Heart left ventricle (tissue), 16 donors: ENCODE measurements at regions not wholly inside any gene's neighbourhood (a gene's known extent, or its start where the extent isn't known, plus 50 kb on each side); places are given as distances from the start of the nearest gene placed in this dataset.

Experiments used
- ATAC-seq, 4 donors: fragments of 200-7000 bp; cut with Tn5 transposase; one replicate each; pipeline ENCODE4 v1.9.1; 2020 to 2022; ENCODE audit warnings: moderate library complexity in 4 of 4, mild to moderate bottlenecking in 3 of 4, moderate number of reproducible peaks in 1 of 4
- DNase-seq, 5 donors: peaks; one replicate each; pipeline ENCODE4 v3.0.0-alpha.2; 2020
- H3K27ac ChIP-seq, 12 donors: fragments of 200-600 bp; sonication (generic) in 4 of 12; one replicate each; pipeline versions ENCODE4 v1.5.0 to v1.8.0; 2016 to 2022; ENCODE audit warnings: mild to moderate bottlenecking in 2 of 12
- H3K27me3 ChIP-seq, 9 donors: fragments of 200-600 bp; sonication (generic) in 2 of 9; one replicate each; pipeline versions ENCODE4 v1.5.1 to v1.8.0; 2016 to 2022; ENCODE audit warnings: mild to moderate bottlenecking in 3 of 9
- H3K36me3 ChIP-seq, 9 donors: fragments of 200-600 bp; sonication (generic) in 2 of 9; one replicate each; pipeline versions ENCODE4 v1.5.0 to v1.8.0; 2018 to 2022; ENCODE audit warnings: mild to moderate bottlenecking in 2 of 9
- H3K4me1 ChIP-seq, 12 donors: fragments of 200-600 bp; sonication (generic) in 4 of 12; one replicate each; pipeline versions ENCODE4 v1.5.0 to v1.8.0; 2016 to 2022; ENCODE audit warnings: mild to moderate bottlenecking in 3 of 12
- H3K4me3 ChIP-seq, 12 donors: fragments of 200-600 bp; sonication (generic) in 4 of 12; one replicate each; pipeline versions ENCODE4 v1.5.0 to v1.8.0; 2017 to 2022; ENCODE audit warnings: mild to moderate bottlenecking in 9 of 12, moderate library complexity in 4 of 12
- H3K9me3 ChIP-seq, 12 donors: fragments of 200-600 bp; sonication (generic) in 4 of 12; one replicate each; pipeline versions ENCODE4 v1.5.0 to v1.8.0; 2016 to 2022; ENCODE audit warnings: mild to moderate bottlenecking in 1 of 12
- POLR2A ChIP-seq, 2 donors: fragments of 450-650 bp; IDR thresholded peaks; one replicate each; pipeline ENCODE4 v1.6.1; 2017; ENCODE audit warnings: antibody characterized with exemption in 2 of 2, mild to moderate bottlenecking in 2 of 2, moderate library complexity in 2 of 2
- WGBS, 4 donors: extraction: QIAGEN DNeasy Blood & Tissue Kit in 2 of 4; methylation state at CpG; one replicate each; pipeline versions ENCODE4 v1.1.5 to v1.1.7; 2013 to 2018; 5-methylcytosine and 5-hydroxymethylcytosine counted together
- intact Hi-C, 10 donors: fragments of 100-400 bp; cut with DNase I; formaldehyde crosslinking; loops; one replicate each; pipeline versions ENCODE4 v1.11.1 to v1.14.2; 2022
- TF ChIP-seq, protein P1 (sequence below), 12 donors: fragments of 200-600 bp; sonication (generic) in 4 of 12; IDR thresholded peaks; one replicate each; pipeline versions ENCODE4 v1.5.0 to v1.8.0; 2018 to 2022; ENCODE audit warnings: antibody characterized with exemption in 12 of 12, mild to moderate bottlenecking in 5 of 12
- donor health status: ischemic (EF 13 %, LVEDD 7.1; RV severe dilation, severe dysfunction).
- donor health status: healthy with polysubstance abuse.
- donor health status: DM: no; HTN: yes; CAD: no.
- donor health status: DM: no; HTN: no; CAD: no.
- donor health status: ischemic (EF 25% LVEDD 6.9; RV normal size, moderate dysfunction).
- donor health status: ischemic (EF 25% LVEDD 5.7; RV mildly dilated, moderate dysfunction).
- donor health status: healthy.
- donor health status: DM: yes; HTN: yes; CAD: no.
- donor health status: ischemic (EF 35%, LVEDD 5.7; RV mildly dilated, moderate dysfunction).
- donor health status: nonischemic (EF 11% LVEDD 7.7; RV severe dilation, severe dysfunction).
- donor health status: DM: yes; HTN: yes; CAD: no.
- donor health status: PGD.
- donor health status: ischemic (EF 29% LVEDD 5.4; RV normal size, mild dysfunction).
- donor health status: nonischemic (EF 23%, LVEDD 6.1; RV moderate dilation, normal function).

DNA sequence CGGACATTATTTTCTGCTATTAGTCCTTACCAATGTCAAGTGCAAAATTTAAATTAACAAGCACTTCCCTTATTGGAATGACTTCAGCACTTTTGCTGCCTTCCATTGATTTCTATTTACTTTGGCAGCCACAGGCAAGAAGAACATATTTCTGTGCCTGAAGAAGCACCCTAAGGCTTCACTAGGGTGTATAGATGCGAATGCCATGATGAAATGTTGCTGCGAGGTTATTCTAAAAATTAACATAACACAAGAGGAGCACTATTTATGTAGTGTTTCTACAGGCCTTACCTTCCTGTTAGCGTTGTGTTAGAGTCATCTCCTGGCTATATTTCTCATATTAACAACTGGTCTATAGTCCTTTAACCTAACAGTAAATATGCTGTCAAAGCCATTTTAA is 365.0 kb upstream of the HNRNPA3 start:
- Histone ChIP-seq H3K4me3 (no peak overlapping the region), H3K27me3 (peaks cover 0 to 20% (median 3%) of the 10 kb centered on the region in 9 donors), H3K27ac (no peak overlapping the region), H3K4me1 (no peaks in the 10 kb centered on the region), H3K9me3 (no peaks in the 10 kb centered on the region), H3K36me3 (no peaks in the 10 kb centered on the region)
- no peak for ATAC-seq
- TF ChIP-seq, protein P1, sequence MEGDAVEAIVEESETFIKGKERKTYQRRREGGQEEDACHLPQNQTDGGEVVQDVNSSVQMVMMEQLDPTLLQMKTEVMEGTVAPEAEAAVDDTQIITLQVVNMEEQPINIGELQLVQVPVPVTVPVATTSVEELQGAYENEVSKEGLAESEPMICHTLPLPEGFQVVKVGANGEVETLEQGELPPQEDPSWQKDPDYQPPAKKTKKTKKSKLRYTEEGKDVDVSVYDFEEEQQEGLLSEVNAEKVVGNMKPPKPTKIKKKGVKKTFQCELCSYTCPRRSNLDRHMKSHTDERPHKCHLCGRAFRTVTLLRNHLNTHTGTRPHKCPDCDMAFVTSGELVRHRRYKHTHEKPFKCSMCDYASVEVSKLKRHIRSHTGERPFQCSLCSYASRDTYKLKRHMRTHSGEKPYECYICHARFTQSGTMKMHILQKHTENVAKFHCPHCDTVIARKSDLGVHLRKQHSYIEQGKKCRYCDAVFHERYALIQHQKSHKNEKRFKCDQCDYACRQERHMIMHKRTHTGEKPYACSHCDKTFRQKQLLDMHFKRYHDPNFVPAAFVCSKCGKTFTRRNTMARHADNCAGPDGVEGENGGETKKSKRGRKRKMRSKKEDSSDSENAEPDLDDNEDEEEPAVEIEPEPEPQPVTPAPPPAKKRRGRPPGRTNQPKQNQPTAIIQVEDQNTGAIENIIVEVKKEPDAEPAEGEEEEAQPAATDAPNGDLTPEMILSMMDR (IDR thresholded peaks at IDR 0.05), result no peak
- TF ChIP-seq POLR2A (IDR thresholded peaks at IDR 0.05), result no peak
- WGBS, 4 donors, result 65 to 94% (median 79%) methylated on average over 4 of the region's 4 CpGs
- intact Hi-C loops, result no loop called here
- DNase-seq, result no peak

DNA sequence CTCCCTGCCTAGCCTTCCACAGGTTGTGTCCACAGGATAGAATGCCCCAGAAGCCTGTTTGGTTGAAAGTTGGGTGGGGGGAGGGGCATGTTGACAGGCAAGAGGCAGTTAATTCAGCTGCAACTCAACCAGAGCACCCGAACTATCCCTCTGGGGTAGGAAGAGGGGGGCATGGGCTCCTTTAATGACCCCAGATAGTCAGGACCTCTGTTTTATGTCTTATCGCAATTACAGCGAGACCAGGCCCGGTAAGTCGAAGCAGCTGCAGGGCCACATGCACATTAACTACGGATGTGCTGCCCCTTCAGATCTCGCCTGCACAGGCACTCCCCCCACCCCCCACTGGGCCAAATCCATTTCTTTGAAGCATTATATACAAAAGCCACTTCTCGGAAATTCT is 363.8 kb upstream of the HNRNPA3 start:
- DNase-seq, result no peak
- no peaks in the 10 kb centered on the region for H3K36me3 ChIP-seq
- 63 to 69% (median 65%) methylated on average over 8 of the region's 8 CpGs for WGBS, 4 donors

DNA sequence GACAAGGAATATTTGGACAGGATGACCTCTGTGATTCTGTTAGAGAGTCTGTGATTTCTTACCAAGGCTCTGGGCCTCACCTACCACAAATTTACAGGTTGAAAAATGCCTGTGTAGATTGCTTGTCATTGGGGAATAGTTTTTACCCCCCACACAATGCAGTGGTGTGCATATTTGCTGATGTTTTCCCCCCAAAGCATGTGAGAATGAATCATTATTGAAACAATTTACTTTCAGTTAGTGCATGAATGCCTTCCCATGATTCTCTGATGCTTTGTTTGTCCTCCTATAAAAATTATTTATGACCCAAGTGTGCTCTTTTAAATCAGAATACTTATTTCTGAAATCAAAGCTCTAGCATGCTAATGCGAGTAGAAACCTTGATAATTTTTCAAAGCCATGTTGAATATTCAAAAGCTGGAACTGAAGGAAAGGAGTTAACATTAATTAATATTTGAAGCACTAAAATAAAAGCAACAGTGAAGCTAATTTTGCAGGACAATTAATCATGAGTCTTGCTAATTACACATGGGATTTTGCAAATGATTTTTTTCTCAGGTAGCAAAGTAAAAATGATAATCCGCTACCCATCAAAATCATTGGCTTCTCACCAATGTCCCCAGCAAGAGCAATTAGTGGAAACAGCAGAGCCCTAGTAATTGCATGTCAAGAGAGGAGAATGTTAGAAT is 361.2 kb upstream of the HNRNPA3 start:
- intact Hi-C loops, result no loop called here
- no peak overlapping the region for H3K27ac ChIP-seq
- DNase-seq (no peak), ATAC-seq (no peak)
- TF ChIP-seq POLR2A (IDR thresholded peaks at IDR 0.05), result no peak
- TF ChIP-seq, protein P1 (IDR thresholded peaks at IDR 0.05), result no peak
- no peaks in the 10 kb centered on the region for H3K9me3 ChIP-seq
- WGBS, 4 donors, result 83 to 93% (median 91%) methylated on average over 2 of the region's 2 CpGs
- no peaks in the 10 kb centered on the region for H3K4me1 ChIP-seq
- no peaks in the 10 kb centered on the region for H3K36me3 ChIP-seq
- H3K27me3 ChIP-seq, result peaks cover 0 to 11% (median 0%) of the 10 kb centered on the region in 9 donors
- no peak overlapping the region for H3K4me3 ChIP-seq

More for the DNA sequence above, 363.8 kb upstream of the HNRNPA3 start:
- Histone ChIP-seq H3K9me3 (no peaks in the 10 kb centered on the region), H3K4me1 (no peaks in the 10 kb centered on the region), H3K4me3 (no peak overlapping the region), H3K27ac (no peak overlapping the region), H3K27me3 (peaks cover 0 to 20% (median 3%) of the 10 kb centered on the region in 9 donors)
- TF ChIP-seq, protein P1 (IDR thresholded peaks at IDR 0.05), result no peak
- TF ChIP-seq POLR2A (IDR thresholded peaks at IDR 0.05), result no peak
- intact Hi-C loops, result no loop called here
- ATAC-seq, result no peak

DNA sequence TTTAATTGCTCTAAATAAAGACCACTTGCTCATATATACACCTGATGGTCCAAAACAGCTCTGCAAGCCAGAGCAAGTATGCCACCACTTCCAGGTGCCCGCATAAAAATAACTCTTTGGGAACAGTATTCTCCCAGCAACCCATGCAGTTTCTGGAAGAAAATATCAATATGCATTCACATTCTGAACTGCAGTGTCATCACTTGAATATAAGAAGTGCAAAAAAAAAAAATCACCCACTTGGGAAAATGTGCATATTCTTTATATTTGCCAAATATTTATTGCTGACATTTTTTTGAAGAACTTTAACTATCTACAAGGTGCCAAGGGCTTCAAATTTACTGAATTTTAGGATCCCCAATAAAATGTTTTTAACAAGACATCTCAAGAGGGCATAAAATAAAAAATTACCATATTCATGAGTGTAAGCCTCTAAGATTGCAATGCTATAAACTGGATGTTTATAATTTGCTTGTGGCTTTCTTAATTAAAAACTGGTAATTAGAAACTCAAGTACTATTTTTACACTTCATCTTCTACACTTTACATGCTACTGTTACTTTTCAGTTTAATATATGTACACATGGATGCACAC is 360.6 kb upstream of the HNRNPA3 start:
- Histone ChIP-seq H3K4me1 (no peaks in the 10 kb centered on the region), H3K27ac (no peak overlapping the region), H3K36me3 (no peaks in the 10 kb centered on the region), H3K9me3 (no peaks in the 10 kb centered on the region), H3K4me3 (no peak overlapping the region), H3K27me3 (peaks cover 0 to 11% (median 0%) of the 10 kb centered on the region in 9 donors)
- intact Hi-C loops, result no loop called here
- TF ChIP-seq POLR2A (IDR thresholded peaks at IDR 0.05), result no peak
- TF ChIP-seq, protein P1 (IDR thresholded peaks at IDR 0.05), result no peak
- DNase-seq, result no peak
- WGBS, 4 donors, result 83 to 95% (median 87%) methylated on average over 1 of the region's 1 CpG
- no peak for ATAC-seq
